ENCODE measurements at regions not wholly inside any gene's neighbourhood (a gene's known extent, or its start where the extent isn't known, plus 50 kb on each side); places are given as distances from the start of the nearest gene placed in this dataset.

DNA sequence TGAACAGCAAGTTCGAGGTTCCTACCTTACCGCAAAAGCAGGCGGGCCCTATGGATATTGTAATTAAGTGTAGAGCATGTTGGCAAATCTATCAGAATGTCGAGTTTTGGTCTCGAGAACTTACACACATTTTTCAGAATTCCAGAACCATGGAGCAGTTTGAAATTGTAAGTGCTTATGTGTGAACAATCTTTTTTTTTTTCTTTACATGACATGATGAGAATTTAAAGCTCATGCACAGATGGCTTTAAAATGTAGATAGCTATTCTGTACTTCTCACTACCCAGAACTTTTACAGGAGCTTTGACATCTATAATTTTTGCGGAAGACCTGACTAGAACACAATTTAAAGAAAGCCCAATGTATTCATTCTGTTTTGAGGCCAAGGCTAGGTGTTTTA is 117.8 kb upstream of the RSPO3 start:
- no peak overlapping the region for H3K27ac ChIP-seq (ENCODE audit: low read depth, low read length)
- no peak overlapping the region for H2AFZ ChIP-seq (ENCODE audit: low read depth, low read length, poor library complexity, severe bottlenecking)
- no peak overlapping the region for H3K9ac ChIP-seq (ENCODE audit: low read length)
- ChIA-PET RAD21 (ENCODE audit: low non-redundant PET in 1 of 2, low total read pairs in 2 of 2, uncharacterized antibody in 2 of 2, unreplicated experiment in 2 of 2) (no interaction called here), POLR2A (no interaction called here), CTCF (no interaction called here)
- H3K4me3 ChIP-seq (replicated peaks in 1 of 2; ENCODE audit: low read depth in 1 of 2, low read length in 2 of 2), result no peak overlapping the region
- TF ChIP-seq EZH2phosphoT487 (IDR thresholded peaks at IDR 0.05; ENCODE audit: borderline replicate concordance), result no peak
- no peak for TF ChIP-seq JUND (IDR thresholded peaks at IDR 0.05)
- no peak for TF ChIP-seq CEBPB (IDR thresholded peaks at IDR 0.05; ENCODE audit: low read depth)
- TF ChIP-seq ZNF274 (IDR thresholded peaks at IDR 0.05; ENCODE audit: low read depth, low read length), result no peak
- TF ChIP-seq, protein P1, sequence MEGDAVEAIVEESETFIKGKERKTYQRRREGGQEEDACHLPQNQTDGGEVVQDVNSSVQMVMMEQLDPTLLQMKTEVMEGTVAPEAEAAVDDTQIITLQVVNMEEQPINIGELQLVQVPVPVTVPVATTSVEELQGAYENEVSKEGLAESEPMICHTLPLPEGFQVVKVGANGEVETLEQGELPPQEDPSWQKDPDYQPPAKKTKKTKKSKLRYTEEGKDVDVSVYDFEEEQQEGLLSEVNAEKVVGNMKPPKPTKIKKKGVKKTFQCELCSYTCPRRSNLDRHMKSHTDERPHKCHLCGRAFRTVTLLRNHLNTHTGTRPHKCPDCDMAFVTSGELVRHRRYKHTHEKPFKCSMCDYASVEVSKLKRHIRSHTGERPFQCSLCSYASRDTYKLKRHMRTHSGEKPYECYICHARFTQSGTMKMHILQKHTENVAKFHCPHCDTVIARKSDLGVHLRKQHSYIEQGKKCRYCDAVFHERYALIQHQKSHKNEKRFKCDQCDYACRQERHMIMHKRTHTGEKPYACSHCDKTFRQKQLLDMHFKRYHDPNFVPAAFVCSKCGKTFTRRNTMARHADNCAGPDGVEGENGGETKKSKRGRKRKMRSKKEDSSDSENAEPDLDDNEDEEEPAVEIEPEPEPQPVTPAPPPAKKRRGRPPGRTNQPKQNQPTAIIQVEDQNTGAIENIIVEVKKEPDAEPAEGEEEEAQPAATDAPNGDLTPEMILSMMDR (IDR thresholded peaks at IDR 0.05 in 2 of 3, conservative IDR thresholded peaks at IDR 0.05 in 1 of 3; ENCODE audit: borderline replicate concordance in 1 of 3, insufficient read depth in 1 of 3, low read depth in 2 of 3, low read length in 2 of 3), result no peak
- TF ChIP-seq, protein P2, sequence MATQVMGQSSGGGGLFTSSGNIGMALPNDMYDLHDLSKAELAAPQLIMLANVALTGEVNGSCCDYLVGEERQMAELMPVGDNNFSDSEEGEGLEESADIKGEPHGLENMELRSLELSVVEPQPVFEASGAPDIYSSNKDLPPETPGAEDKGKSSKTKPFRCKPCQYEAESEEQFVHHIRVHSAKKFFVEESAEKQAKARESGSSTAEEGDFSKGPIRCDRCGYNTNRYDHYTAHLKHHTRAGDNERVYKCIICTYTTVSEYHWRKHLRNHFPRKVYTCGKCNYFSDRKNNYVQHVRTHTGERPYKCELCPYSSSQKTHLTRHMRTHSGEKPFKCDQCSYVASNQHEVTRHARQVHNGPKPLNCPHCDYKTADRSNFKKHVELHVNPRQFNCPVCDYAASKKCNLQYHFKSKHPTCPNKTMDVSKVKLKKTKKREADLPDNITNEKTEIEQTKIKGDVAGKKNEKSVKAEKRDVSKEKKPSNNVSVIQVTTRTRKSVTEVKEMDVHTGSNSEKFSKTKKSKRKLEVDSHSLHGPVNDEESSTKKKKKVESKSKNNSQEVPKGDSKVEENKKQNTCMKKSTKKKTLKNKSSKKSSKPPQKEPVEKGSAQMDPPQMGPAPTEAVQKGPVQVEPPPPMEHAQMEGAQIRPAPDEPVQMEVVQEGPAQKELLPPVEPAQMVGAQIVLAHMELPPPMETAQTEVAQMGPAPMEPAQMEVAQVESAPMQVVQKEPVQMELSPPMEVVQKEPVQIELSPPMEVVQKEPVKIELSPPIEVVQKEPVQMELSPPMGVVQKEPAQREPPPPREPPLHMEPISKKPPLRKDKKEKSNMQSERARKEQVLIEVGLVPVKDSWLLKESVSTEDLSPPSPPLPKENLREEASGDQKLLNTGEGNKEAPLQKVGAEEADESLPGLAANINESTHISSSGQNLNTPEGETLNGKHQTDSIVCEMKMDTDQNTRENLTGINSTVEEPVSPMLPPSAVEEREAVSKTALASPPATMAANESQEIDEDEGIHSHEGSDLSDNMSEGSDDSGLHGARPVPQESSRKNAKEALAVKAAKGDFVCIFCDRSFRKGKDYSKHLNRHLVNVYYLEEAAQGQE (IDR thresholded peaks at IDR 0.05; ENCODE audit: low read depth), result no peak
- TF ChIP-seq, protein P3, sequence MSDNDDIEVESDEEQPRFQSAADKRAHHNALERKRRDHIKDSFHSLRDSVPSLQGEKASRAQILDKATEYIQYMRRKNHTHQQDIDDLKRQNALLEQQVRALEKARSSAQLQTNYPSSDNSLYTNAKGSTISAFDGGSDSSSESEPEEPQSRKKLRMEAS (IDR thresholded peaks at IDR 0.05), result no peak
- no peak for TF ChIP-seq ELF1 (IDR thresholded peaks at IDR 0.05; ENCODE audit: borderline replicate concordance, low read depth)
- no peak for TF ChIP-seq ZFX (IDR thresholded peaks at IDR 0.05)
- TF ChIP-seq SRF (IDR thresholded peaks at IDR 0.05; ENCODE audit: low read depth), result no peak
- no peak for TF ChIP-seq SP1 (IDR thresholded peaks at IDR 0.05; ENCODE audit: low read depth)
- no peak for TF ChIP-seq EGR1 (IDR thresholded peaks at IDR 0.05; ENCODE audit: low read depth)
- H3K4me1 ChIP-seq (ENCODE audit: control insufficient read depth in 1 of 2, insufficient read depth in 2 of 2, low read length in 2 of 2), result no peaks in the 10 kb centered on the region
- intact Hi-C loops (cut with micrococcal nuclease), result no loop called here
- no peaks in the 10 kb centered on the region for H3K9me2 ChIP-seq (ENCODE audit: insufficient read depth)
- H3K79me2 ChIP-seq (ENCODE audit: insufficient read depth, low read length), result no peaks in the 10 kb centered on the region
- DNase-seq (ENCODE audit: low read depth, low spot score) (no peak), ATAC-seq (no peak)
- H4K20me1 ChIP-seq (ENCODE audit: insufficient read depth), result no peaks in the 10 kb centered on the region
- H3K4me2 ChIP-seq (ENCODE audit: low read length), result no peak overlapping the region
- H3K36me3 ChIP-seq (ENCODE audit: control insufficient read depth in 1 of 2, insufficient read depth in 2 of 2, low read length in 2 of 2), result no peaks in the 10 kb centered on the region
- no TSS peak for BruUV-seq (replicated peaks)
- 0 out of 2 replicates have a peak, but pooled peaks cover 4% of the 10 kb centered on the region for H3K27me3 ChIP-seq (ENCODE audit: insufficient read depth, low read length)
- no peaks in the 10 kb centered on the region for H3K9me3 ChIP-seq (ENCODE audit: control insufficient read depth in 1 of 2, insufficient read depth in 1 of 2, low read depth in 1 of 2, low read length in 2 of 2)
